A549 (cell line): ENCODE measurements at regions not wholly inside any gene's neighbourhood (a gene's known extent, or its start where the extent isn't known, plus 50 kb on each side); places are given as distances from the start of the nearest gene placed in this dataset.

Experiments
- ATAC-seq, 2 experiments: fragments of 200-7000 bp in 1 of 2; fragments of >200 bp in 1 of 2; cut with Nextera tagmentation in 1 of 2; cut with Tn5 transposase in 1 of 2; 3 replicates each; pipeline versions ENCODE4 v1.8.0 to v1.9.1; 2018 to 2020; ENCODE audit warnings: mild to moderate bottlenecking in 1 of 2, moderate library complexity in 1 of 2
- CTCF ChIA-PET: fragments of 300-600 bp; sonication (Branson Sonifier 250); formaldehyde crosslinking; extraction: SDS; loops from one replicate; lab custom pipeline; 2021; ENCODE audit warnings: antibody characterized with exemption, inconsistent platforms; lab: Yijun Ruan, JAX
- POLR2A ChIA-PET: fragments of 350-600 bp; formaldehyde crosslinking; extraction: SDS; loops from one replicate; lab custom pipeline; 2021; ENCODE audit warnings: antibody characterized with exemption, inconsistent platforms; lab: Yijun Ruan, JAX
- DNase-seq, 2 experiments: peaks; one replicate each; pipeline versions ENCODE4 v3.0.0 to v3.0.0-alpha.2; 2011 to 2016; ENCODE audit warnings: low read depth in 1 of 2, low spot score in 1 of 2
- FAIRE-seq: peaks from 2 replicates; lab custom pipeline; 2011; peaks lifted over from hg19 to GRCh38; lab: Jason Lieb, UNC
- H3K27ac ChIP-seq, 2 experiments: fragments of >200 bp; sonication (Bioruptor Twin); formaldehyde crosslinking; 3 replicates each; pipeline ENCODE4 v1.5.1; 2016 to 2017
- H3K4me1 ChIP-seq: fragments of >200 bp; sonication (Bioruptor Twin); formaldehyde crosslinking; 3 replicates; pipeline ENCODE4 v1.6.1; 2016
- H3K4me2 ChIP-seq: fragments of >200 bp; sonication (Bioruptor Twin); formaldehyde crosslinking; 3 replicates; pipeline ENCODE4 v1.6.1; 2016
- H3K4me3 ChIP-seq: fragments of >200 bp; sonication (Bioruptor Twin); formaldehyde crosslinking; 3 replicates; pipeline ENCODE4 v1.5.1; 2016
- H3K9me3 ChIP-seq: fragments of >200 bp; sonication (Bioruptor Twin); formaldehyde crosslinking; 3 replicates; pipeline ENCODE4 v1.6.1; 2016
- CBX2 ChIP-seq: fragments of 200-600 bp; sonication (generic); IDR thresholded peaks from 2 replicates; pipeline ENCODE4 v1.6.1; 2016; ENCODE audit warnings: low read depth, mild to moderate bottlenecking, borderline replicate concordance
- EHF ChIP-seq: fragments of 250-450 bp; sonication (Bioruptor Pico); IDR thresholded peaks from 2 replicates; pipeline ENCODE4 v1.5.0; 2020; ENCODE audit warnings: mild to moderate bottlenecking
- FOSL2 ChIP-seq, 2 experiments: fragments of 450-650 bp in 1 of 2; fragments of >200 bp in 1 of 2; sonication (Bioruptor Twin) in 1 of 2; formaldehyde crosslinking; IDR thresholded peaks; 2 replicates each; pipeline versions ENCODE4 v1.5.0 to v1.6.1; 2016 to 2020; ENCODE audit warnings: mild to moderate bottlenecking in 1 of 2, moderate library complexity in 1 of 2
- FOXS1 ChIP-seq: fragments of 250-450 bp; sonication (Bioruptor Pico); IDR thresholded peaks from 2 replicates; pipeline ENCODE4 v1.5.0; 2020; ENCODE audit warnings: mild to moderate bottlenecking, moderate library complexity
- HEYL ChIP-seq: fragments of 250-450 bp; sonication (Bioruptor Pico); IDR thresholded peaks from 2 replicates; pipeline ENCODE4 v1.8.0; 2021; ENCODE audit warnings: mild to moderate bottlenecking, moderate library complexity
- HOXA7 ChIP-seq: fragments of 250-450 bp; sonication (Bioruptor Pico); IDR thresholded peaks from 2 replicates; pipeline ENCODE4 v1.5.0; 2020; ENCODE audit warnings: mild to moderate bottlenecking, moderate library complexity
- HOXB13 ChIP-seq: fragments of 250-450 bp; sonication (Bioruptor Pico); IDR thresholded peaks from 2 replicates; pipeline ENCODE4 v1.5.0; 2020; ENCODE audit warnings: low read depth, mild to moderate bottlenecking, moderate library complexity
- JUN ChIP-seq, 2 experiments: fragments of >200 bp; sonication (Bioruptor Twin); formaldehyde crosslinking; IDR thresholded peaks; 2 replicates in 1 of 2; 3 replicates in 1 of 2; pipeline ENCODE4 v1.6.1; 2016 to 2017
- JUNB ChIP-seq: fragments of >200 bp; sonication (Bioruptor Twin); formaldehyde crosslinking; IDR thresholded peaks from 2 replicates; pipeline ENCODE4 v1.6.1; 2016
- MAFK ChIP-seq: fragments of 450-650 bp; IDR thresholded peaks from 2 replicates; pipeline ENCODE4 v1.6.1; 2014; ENCODE audit not compliant: partially characterized antibody
- MAZ ChIP-seq: fragments of 150-350 bp; IDR thresholded peaks from 2 replicates; pipeline ENCODE4 v1.6.1; 2014; ENCODE audit warnings: antibody characterized with exemption, low read depth, low read length, borderline replicate concordance
- NR3C1 ChIP-seq: fragments of >200 bp; sonication (Bioruptor Twin); formaldehyde crosslinking; IDR thresholded peaks from 3 replicates; pipeline ENCODE4 v1.6.1; 2017
- PHF8 ChIP-seq: fragments of 200-600 bp; sonication (generic); IDR thresholded peaks from 2 replicates; pipeline ENCODE4 v1.6.1; 2016; ENCODE audit warnings: low read depth, mild to moderate bottlenecking, antibody characterized with exemption, moderate library complexity, borderline replicate concordance
- RAD21 ChIP-seq, 2 experiments: fragments of >200 bp in 1 of 2; sonication (Bioruptor Twin) in 1 of 2; formaldehyde crosslinking in 1 of 2; IDR thresholded peaks in 1 of 2; conservative IDR thresholded peaks in 1 of 2; 2 replicates in 1 of 2; 3 replicates in 1 of 2; pipeline ENCODE4 v1.6.1; 2012 to 2018; ENCODE audit warnings: inconsistent platforms in 1 of 2
- RARB ChIP-seq: fragments of 250-450 bp; sonication (Bioruptor Pico); IDR thresholded peaks from 2 replicates; pipeline ENCODE4 v1.8.0; 2021; ENCODE audit warnings: mild to moderate bottlenecking, moderate library complexity
- RFX5 ChIP-seq: fragments of 450-650 bp; IDR thresholded peaks from 2 replicates; pipeline ENCODE4 v1.7.1; 2014; ENCODE audit warnings: antibody characterized with exemption, mild to moderate bottlenecking, moderate library complexity
- SMC3 ChIP-seq: fragments of >200 bp; sonication (Bioruptor Twin); formaldehyde crosslinking; IDR thresholded peaks from 3 replicates; pipeline ENCODE4 v1.6.1; 2018; ENCODE audit warnings: inconsistent platforms
- TFCP2L1 ChIP-seq: fragments of 250-450 bp; sonication (Bioruptor Pico); IDR thresholded peaks from 2 replicates; pipeline ENCODE4 v1.5.0; 2021; ENCODE audit warnings: mild to moderate bottlenecking
- ZFP36 ChIP-seq: fragments of 450-650 bp; IDR thresholded peaks from 2 replicates; pipeline ENCODE4 v1.6.1; 2014; ENCODE audit warnings: borderline replicate concordance; ENCODE audit not compliant: partially characterized antibody
- ZNF302 ChIP-seq: fragments of 250-450 bp; sonication (Bioruptor Pico); IDR thresholded peaks from 2 replicates; pipeline ENCODE4 v1.9.0; 2021; ENCODE audit warnings: inconsistent platforms, mild to moderate bottlenecking, moderate library complexity
- WGBS: methylation state at CpG from one replicate; pipeline ENCODE4 v1.1.6; 2017; ENCODE audit errors: missing lambda C conversion rate; 5-methylcytosine and 5-hydroxymethylcytosine counted together
- TF ChIP-seq, protein P1 (sequence below): fragments of 200-600 bp; sonication (generic); IDR thresholded peaks from 2 replicates; pipeline ENCODE4 v1.6.1; 2016; ENCODE audit warnings: antibody characterized with exemption, mild to moderate bottlenecking, moderate library complexity
- TF ChIP-seq, protein P2 (sequence below): fragments of 450-650 bp; IDR thresholded peaks from 2 replicates; pipeline ENCODE4 v1.6.1; 2014; ENCODE audit warnings: antibody characterized with exemption
- TF ChIP-seq, protein P3 (sequence below): fragments of >200 bp; sonication (Bioruptor Twin); formaldehyde crosslinking; IDR thresholded peaks from 3 replicates; pipeline ENCODE4 v1.5.1; 2016
- TF ChIP-seq, protein P4 (sequence below): fragments of 250-450 bp; sonication (Bioruptor Pico); IDR thresholded peaks from 2 replicates; pipeline ENCODE4 v1.5.0; 2020; ENCODE audit warnings: low read depth, mild to moderate bottlenecking, moderate library complexity
- TF ChIP-seq, protein P5 (sequence below): IDR thresholded peaks from 2 replicates; pipeline ENCODE4 v1.6.1; 2012

DNA sequence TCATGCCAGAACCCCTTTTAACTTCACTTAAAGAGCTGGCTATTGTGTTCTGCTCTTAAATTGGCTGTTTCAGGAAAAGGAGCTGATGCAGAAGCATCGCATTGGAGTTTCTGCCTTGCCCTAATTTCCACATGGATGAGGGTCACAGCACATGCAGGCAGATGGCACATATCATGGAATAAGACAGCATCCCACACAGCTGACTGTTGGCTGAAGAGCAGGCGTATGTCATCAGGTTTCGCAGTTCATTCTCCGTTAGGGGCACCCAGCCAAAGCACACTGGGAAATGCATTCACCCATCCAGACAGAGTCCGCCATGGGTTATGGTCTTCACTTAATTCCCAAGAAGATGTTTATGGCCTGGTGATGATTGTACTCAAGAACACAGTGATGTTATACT, 572.5 kb downstream of the LIG4 start:
- H3K9me3 ChIP-seq, result no peaks in the 10 kb centered on the region
- TF ChIP-seq FOXS1 (CRISPR knock-in tag), result no peak
- TF ChIP-seq PHF8, result no peak
- TF ChIP-seq JUN (IDR thresholded peaks at IDR 0.05), result no peak
- TF ChIP-seq ZNF302, result no peak
- TF ChIP-seq MAFK, result no peak
- TF ChIP-seq MAZ, result no peak
- no peak for TF ChIP-seq FOSL2 (IDR thresholded peaks at IDR 0.05)
- no peak for TF ChIP-seq FOSL2 (CRISPR knock-in tag; IDR thresholded peaks at IDR 0.05)
- TF ChIP-seq HEYL (CRISPR knock-in tag), result no peak
- no peak for TF ChIP-seq RARB (CRISPR knock-in tag)
- ChIA-PET POLR2A (no interaction called here), CTCF (no interaction called here)
- WGBS, result 19% methylated on average over 4 of the region's 5 CpGs
- no peak overlapping the region for H3K4me3 ChIP-seq
- ATAC-seq, result no peak
- no peak for FAIRE-seq
- no peak for DNase-seq
- H3K27ac ChIP-seq, result no peak overlapping the region
- no peaks in the 10 kb centered on the region for H3K4me1 ChIP-seq
- no peak overlapping the region for H3K4me2 ChIP-seq

DNA sequence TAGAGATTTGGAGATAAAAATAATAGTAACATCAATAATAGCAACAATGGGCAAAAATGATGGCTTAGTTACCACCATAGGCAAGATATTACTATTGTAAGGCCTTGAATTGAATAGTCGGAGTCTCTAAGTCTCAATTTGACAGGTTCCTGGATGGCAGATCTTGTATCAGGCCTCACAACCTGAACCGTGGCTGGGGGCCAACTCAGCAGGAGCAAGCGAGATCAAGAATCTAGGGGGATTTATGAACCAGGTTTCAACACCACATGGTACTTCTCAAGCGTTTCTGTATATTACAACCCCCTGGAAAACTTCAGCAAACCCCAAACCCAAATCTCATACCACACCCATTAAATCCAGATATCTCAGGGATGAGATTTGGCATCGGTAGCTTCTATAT, 573.8 kb downstream of the LIG4 start:
- DNase-seq (no peak), ATAC-seq (no peak), FAIRE-seq (no peak)
- 0% methylated on average over 5 of the region's 5 CpGs for WGBS
- Histone ChIP-seq H3K27ac (no peak overlapping the region), H3K4me1 (no peaks in the 10 kb centered on the region), H3K9me3 (no peaks in the 10 kb centered on the region), H3K4me2 (no peak overlapping the region), H3K4me3 (no peak overlapping the region)
- ChIA-PET POLR2A (no interaction called here), CTCF (no interaction called here)
- TF ChIP-seq, protein P1, sequence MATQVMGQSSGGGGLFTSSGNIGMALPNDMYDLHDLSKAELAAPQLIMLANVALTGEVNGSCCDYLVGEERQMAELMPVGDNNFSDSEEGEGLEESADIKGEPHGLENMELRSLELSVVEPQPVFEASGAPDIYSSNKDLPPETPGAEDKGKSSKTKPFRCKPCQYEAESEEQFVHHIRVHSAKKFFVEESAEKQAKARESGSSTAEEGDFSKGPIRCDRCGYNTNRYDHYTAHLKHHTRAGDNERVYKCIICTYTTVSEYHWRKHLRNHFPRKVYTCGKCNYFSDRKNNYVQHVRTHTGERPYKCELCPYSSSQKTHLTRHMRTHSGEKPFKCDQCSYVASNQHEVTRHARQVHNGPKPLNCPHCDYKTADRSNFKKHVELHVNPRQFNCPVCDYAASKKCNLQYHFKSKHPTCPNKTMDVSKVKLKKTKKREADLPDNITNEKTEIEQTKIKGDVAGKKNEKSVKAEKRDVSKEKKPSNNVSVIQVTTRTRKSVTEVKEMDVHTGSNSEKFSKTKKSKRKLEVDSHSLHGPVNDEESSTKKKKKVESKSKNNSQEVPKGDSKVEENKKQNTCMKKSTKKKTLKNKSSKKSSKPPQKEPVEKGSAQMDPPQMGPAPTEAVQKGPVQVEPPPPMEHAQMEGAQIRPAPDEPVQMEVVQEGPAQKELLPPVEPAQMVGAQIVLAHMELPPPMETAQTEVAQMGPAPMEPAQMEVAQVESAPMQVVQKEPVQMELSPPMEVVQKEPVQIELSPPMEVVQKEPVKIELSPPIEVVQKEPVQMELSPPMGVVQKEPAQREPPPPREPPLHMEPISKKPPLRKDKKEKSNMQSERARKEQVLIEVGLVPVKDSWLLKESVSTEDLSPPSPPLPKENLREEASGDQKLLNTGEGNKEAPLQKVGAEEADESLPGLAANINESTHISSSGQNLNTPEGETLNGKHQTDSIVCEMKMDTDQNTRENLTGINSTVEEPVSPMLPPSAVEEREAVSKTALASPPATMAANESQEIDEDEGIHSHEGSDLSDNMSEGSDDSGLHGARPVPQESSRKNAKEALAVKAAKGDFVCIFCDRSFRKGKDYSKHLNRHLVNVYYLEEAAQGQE, result no peak
- TF ChIP-seq MAZ, result no peak
- TF ChIP-seq, protein P2, sequence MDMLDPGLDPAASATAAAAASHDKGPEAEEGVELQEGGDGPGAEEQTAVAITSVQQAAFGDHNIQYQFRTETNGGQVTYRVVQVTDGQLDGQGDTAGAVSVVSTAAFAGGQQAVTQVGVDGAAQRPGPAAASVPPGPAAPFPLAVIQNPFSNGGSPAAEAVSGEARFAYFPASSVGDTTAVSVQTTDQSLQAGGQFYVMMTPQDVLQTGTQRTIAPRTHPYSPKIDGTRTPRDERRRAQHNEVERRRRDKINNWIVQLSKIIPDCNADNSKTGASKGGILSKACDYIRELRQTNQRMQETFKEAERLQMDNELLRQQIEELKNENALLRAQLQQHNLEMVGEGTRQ, result no peak
- TF ChIP-seq EHF (CRISPR knock-in tag), result no peak
- TF ChIP-seq ZFP36, result no peak
- TF ChIP-seq JUNB, result no peak
- TF ChIP-seq RFX5, result no peak
- no peak for TF ChIP-seq CBX2
- no peak for TF ChIP-seq SMC3
- no peak for TF ChIP-seq HOXB13 (CRISPR knock-in tag)
- TF ChIP-seq, protein P3, sequence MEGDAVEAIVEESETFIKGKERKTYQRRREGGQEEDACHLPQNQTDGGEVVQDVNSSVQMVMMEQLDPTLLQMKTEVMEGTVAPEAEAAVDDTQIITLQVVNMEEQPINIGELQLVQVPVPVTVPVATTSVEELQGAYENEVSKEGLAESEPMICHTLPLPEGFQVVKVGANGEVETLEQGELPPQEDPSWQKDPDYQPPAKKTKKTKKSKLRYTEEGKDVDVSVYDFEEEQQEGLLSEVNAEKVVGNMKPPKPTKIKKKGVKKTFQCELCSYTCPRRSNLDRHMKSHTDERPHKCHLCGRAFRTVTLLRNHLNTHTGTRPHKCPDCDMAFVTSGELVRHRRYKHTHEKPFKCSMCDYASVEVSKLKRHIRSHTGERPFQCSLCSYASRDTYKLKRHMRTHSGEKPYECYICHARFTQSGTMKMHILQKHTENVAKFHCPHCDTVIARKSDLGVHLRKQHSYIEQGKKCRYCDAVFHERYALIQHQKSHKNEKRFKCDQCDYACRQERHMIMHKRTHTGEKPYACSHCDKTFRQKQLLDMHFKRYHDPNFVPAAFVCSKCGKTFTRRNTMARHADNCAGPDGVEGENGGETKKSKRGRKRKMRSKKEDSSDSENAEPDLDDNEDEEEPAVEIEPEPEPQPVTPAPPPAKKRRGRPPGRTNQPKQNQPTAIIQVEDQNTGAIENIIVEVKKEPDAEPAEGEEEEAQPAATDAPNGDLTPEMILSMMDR, result no peak
- no peak for TF ChIP-seq TFCP2L1 (CRISPR knock-in tag)
- TF ChIP-seq RARB (CRISPR knock-in tag), result no peak
- no peak for TF ChIP-seq NR3C1
- TF ChIP-seq, protein P4, sequence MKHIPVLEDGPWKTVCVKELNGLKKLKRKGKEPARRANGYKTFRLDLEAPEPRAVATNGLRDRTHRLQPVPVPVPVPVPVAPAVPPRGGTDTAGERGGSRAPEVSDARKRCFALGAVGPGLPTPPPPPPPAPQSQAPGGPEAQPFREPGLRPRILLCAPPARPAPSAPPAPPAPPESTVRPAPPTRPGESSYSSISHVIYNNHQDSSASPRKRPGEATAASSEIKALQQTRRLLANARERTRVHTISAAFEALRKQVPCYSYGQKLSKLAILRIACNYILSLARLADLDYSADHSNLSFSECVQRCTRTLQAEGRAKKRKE (CRISPR knock-in tag), result no peak
- TF ChIP-seq, protein P5, sequence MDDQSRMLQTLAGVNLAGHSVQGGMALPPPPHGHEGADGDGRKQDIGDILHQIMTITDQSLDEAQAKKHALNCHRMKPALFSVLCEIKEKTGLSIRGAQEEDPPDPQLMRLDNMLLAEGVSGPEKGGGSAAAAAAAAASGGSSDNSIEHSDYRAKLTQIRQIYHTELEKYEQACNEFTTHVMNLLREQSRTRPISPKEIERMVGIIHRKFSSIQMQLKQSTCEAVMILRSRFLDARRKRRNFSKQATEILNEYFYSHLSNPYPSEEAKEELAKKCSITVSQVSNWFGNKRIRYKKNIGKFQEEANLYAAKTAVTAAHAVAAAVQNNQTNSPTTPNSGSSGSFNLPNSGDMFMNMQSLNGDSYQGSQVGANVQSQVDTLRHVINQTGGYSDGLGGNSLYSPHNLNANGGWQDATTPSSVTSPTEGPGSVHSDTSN, result no peak
- TF ChIP-seq RAD21 (conservative IDR thresholded peaks at IDR 0.05 in 1 of 2, IDR thresholded peaks at IDR 0.05 in 1 of 2), result no peak
- no peak for TF ChIP-seq HOXA7 (CRISPR knock-in tag)
